Testis (tissue), 2 donors: ENCODE measurements at regions not wholly inside any gene's neighbourhood (a gene's known extent, or its start where the extent isn't known, plus 50 kb on each side); places are given as distances from the start of the nearest gene placed in this dataset.

Source experiments
- DNase-seq: peaks from one replicate; pipeline ENCODE4 v3.0.0-alpha.2; 2019
- H3K27ac ChIP-seq, 2 donors: fragments of 200-600 bp; sonication (generic); one replicate each; pipeline ENCODE4 v1.5.1; 2019
- H3K27me3 ChIP-seq: fragments of 200-600 bp; sonication (generic); one replicate; pipeline ENCODE4 v1.5.1; 2019
- H3K36me3 ChIP-seq: fragments of 200-600 bp; sonication (generic); one replicate; pipeline ENCODE4 v1.5.1; 2017; ENCODE audit warnings: low read depth; ENCODE audit errors: missing control alignments
- H3K4me1 ChIP-seq: fragments of 200-600 bp; sonication (generic); one replicate; pipeline ENCODE4 v1.5.1; 2019
- H3K4me3 ChIP-seq, 2 donors: fragments of 200-600 bp; sonication (generic); one replicate each; pipeline ENCODE4 v1.5.1; 2017 to 2019
- H3K9me3 ChIP-seq: fragments of 200-600 bp; sonication (generic); one replicate; pipeline ENCODE4 v1.5.1; 2017
- POLR2A ChIP-seq: fragments of 450-650 bp; IDR thresholded peaks from one replicate; pipeline ENCODE4 v1.6.1; 2017; ENCODE audit warnings: antibody characterized with exemption, mild to moderate bottlenecking, moderate library complexity
- WGBS, 2 donors: methylation state at CpG; one replicate each; pipeline ENCODE4 v1.1.5; 2018; 5-methylcytosine and 5-hydroxymethylcytosine counted together
- intact Hi-C: fragments of 100-400 bp; cut with DNase I; formaldehyde crosslinking; loops from one replicate; pipeline ENCODE4 v1.15.1; 2023; ENCODE audit warnings: low total_unique reads
- TF ChIP-seq, protein P1 (sequence below), 3 experiments: fragments of 450-650 bp in 2 of 3; fragments of 200-600 bp in 1 of 3; sonication (generic) in 1 of 3; IDR thresholded peaks; one replicate each; pipeline ENCODE4 v1.5.1; 2016 to 2019; ENCODE audit warnings: antibody characterized with exemption in 3 of 3, mild to moderate bottlenecking in 2 of 3, moderate library complexity in 1 of 3

DNA sequence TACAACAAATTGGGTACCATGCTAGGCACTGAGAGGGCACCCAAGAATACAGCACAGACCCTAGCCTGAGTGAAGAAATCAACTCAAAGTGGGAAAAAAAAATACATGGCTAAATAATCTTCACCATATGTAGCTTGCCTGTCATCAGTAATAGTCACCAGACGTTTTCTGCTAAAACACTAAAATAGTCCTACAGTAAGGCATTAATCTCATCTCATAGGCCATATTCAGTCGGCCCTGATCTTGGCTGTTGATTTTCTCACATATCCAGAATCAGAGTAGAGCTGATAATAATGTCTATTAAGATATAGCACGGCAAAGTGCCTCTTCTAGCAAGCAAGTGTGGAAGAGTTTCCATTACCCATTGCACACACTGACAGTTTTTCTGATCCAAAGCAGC lies 322.1 kb upstream of the SLC30A5 start:
- H3K27ac ChIP-seq: no peak overlapping the region
- H3K27me3 ChIP-seq: no peaks in the 10 kb centered on the region
- intact Hi-C loops: no loop called here
- DNase-seq: no peak
- H3K4me3 ChIP-seq: no peak overlapping the region
- H3K9me3 ChIP-seq: no peaks in the 10 kb centered on the region
- no peaks in the 10 kb centered on the region for H3K36me3 ChIP-seq
- TF ChIP-seq, protein P1, sequence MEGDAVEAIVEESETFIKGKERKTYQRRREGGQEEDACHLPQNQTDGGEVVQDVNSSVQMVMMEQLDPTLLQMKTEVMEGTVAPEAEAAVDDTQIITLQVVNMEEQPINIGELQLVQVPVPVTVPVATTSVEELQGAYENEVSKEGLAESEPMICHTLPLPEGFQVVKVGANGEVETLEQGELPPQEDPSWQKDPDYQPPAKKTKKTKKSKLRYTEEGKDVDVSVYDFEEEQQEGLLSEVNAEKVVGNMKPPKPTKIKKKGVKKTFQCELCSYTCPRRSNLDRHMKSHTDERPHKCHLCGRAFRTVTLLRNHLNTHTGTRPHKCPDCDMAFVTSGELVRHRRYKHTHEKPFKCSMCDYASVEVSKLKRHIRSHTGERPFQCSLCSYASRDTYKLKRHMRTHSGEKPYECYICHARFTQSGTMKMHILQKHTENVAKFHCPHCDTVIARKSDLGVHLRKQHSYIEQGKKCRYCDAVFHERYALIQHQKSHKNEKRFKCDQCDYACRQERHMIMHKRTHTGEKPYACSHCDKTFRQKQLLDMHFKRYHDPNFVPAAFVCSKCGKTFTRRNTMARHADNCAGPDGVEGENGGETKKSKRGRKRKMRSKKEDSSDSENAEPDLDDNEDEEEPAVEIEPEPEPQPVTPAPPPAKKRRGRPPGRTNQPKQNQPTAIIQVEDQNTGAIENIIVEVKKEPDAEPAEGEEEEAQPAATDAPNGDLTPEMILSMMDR (IDR thresholded peaks at IDR 0.05): no peak
- TF ChIP-seq POLR2A: no peak
- H3K4me1 ChIP-seq: no peaks in the 10 kb centered on the region
- 78 to 81% methylated on average over 3 of the region's 3 CpGs for WGBS, 2 donors

DNA sequence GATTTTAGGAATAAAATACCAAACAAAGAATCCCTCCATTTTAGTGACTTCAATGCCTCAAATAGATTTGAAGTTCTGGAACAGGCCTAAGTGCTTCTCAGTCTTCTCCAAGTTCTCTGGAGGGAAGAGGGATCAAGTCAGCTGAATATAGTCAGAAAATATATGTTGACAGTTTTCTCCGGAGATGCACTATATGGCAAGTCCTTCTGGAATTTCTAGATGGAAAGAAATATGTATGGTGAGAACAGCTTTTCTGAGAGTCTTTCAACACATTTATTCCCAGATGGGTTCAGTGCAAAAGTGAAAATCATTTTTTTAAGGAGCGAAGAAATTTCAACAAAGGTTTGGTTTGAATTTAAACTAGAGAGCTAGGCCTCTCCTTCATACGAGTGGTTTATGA lies 317.4 kb upstream of the SLC30A5 start:
- no peaks in the 10 kb centered on the region for H3K9me3 ChIP-seq
- H3K4me1 ChIP-seq: no peaks in the 10 kb centered on the region
- no peak for TF ChIP-seq POLR2A
- TF ChIP-seq, protein P1 (IDR thresholded peaks at IDR 0.05): no peak
- H3K27ac ChIP-seq: no peak overlapping the region
- 88 to 92% methylated on average over 3 of the region's 3 CpGs for WGBS, 2 donors
- DNase-seq: no peak
- intact Hi-C loops: no loop called here
- no peak overlapping the region for H3K4me3 ChIP-seq
- H3K27me3 ChIP-seq: no peaks in the 10 kb centered on the region
- no peaks in the 10 kb centered on the region for H3K36me3 ChIP-seq

DNA sequence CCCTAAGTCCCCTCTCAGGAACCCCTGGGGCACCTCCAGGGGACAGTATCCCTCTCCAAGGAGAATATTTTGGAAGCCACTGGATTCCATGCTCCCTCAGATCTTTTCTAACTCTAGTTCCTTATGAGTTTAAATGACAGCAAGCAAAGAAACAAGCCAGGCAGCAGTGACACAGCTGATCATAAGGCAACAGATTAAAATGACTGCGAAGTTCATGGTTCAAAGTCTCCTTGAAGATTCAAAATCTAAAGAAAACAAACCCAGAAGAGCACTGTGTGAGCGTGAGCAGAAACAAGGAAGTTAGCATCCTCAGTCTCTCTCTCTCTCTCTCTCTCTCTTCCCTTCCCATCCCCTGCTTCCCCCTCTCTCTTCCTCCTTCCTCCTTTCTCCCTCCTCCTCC lies 316.7 kb upstream of the SLC30A5 start:
- WGBS, 2 donors: 84 to 91% methylated on average over 2 of the region's 2 CpGs
- no peak for DNase-seq
- intact Hi-C loops: no loop called here

DNA sequence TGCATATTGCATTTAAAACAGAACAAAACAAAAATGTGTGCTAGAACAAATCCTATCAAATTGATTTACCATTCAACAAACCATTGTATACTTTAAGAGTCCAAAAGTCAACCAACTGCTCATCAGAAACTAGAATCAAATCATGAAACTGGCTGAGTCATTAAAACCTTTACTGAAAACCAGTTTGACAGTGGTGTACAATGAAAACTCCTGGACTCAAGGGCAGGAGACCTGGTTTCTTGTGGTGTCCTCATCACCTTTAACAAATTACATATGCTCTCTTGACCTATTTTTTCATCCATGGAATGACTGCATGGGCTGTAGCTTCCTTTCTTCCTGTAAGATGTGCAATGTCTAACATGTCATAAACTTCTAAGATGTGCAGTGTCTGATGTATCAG lies 315.3 kb upstream of the SLC30A5 start:
- no peaks in the 10 kb centered on the region for H3K9me3 ChIP-seq
- H3K4me3 ChIP-seq: no peak overlapping the region
- no peak overlapping the region for H3K27ac ChIP-seq
- H3K36me3 ChIP-seq: no peaks in the 10 kb centered on the region
- intact Hi-C loops: no loop called here
- no peaks in the 10 kb centered on the region for H3K4me1 ChIP-seq
- no peak for DNase-seq
- H3K27me3 ChIP-seq: no peaks in the 10 kb centered on the region
- TF ChIP-seq, protein P1 (IDR thresholded peaks at IDR 0.05): no peak
- TF ChIP-seq POLR2A: no peak

More for the DNA sequence above, 316.7 kb upstream of the SLC30A5 start:
- no peak overlapping the region for H3K4me3 ChIP-seq
- H3K27ac ChIP-seq: no peak overlapping the region
- TF ChIP-seq POLR2A: no peak
- TF ChIP-seq, protein P1 (IDR thresholded peaks at IDR 0.05): no peak
- no peaks in the 10 kb centered on the region for H3K27me3 ChIP-seq
- no peaks in the 10 kb centered on the region for H3K4me1 ChIP-seq
- no peaks in the 10 kb centered on the region for H3K9me3 ChIP-seq
- H3K36me3 ChIP-seq: no peaks in the 10 kb centered on the region

DNA sequence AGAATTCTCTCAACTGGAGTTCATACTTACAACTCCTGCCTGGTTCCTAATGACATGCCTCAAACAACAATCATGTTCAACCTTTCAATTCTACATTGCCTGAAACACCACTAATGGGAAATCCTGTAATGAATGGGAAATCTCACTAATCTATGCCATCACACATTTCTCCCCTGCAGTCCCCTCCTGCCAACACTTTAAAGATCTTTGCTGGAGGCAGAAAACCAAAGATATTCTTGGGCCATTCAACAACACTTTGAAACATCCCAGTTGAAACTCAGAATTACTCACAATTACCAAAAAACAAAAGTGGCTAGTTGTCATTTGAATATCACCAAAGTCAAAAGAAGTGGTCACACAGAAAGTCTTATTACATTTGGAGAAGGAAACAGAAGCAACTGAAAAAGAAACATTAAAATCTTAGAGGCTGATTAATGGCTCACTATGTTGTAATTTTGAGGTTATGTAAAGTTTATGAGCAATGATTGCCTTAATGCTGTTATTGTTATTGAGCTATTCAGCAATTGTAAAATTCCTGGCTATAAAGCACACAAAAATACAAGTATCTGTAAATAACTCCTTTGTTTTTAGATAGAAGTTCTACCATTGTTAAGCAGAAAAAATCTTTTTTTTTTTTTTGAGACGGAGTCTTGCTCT lies 313.4 kb upstream of the SLC30A5 start:
- no peak for TF ChIP-seq POLR2A
- TF ChIP-seq, protein P1 (IDR thresholded peaks at IDR 0.05): no peak
- DNase-seq: no peak
- Histone ChIP-seq H3K9me3 (no peaks in the 10 kb centered on the region), H3K27ac (no peak overlapping the region), H3K27me3 (no peaks in the 10 kb centered on the region), H3K4me1 (no peaks in the 10 kb centered on the region), H3K4me3 (no peak overlapping the region), H3K36me3 (no peaks in the 10 kb centered on the region)
- 79 to 93% methylated on average over 1 of the region's 1 CpG for WGBS, 2 donors
- intact Hi-C loops: no loop called here
